HEK293 (cell line): ENCODE measurements at regions not wholly inside any gene's neighbourhood (a gene's known extent, or its start where the extent isn't known, plus 50 kb on each side); places are given as distances from the start of the nearest gene placed in this dataset.

Experiments used
- CTCF ChIA-PET: fragments of 350-600 bp; formaldehyde crosslinking; extraction: SDS; loops from one replicate; lab custom pipeline; 2021; ENCODE audit warnings: antibody characterized with exemption; lab: Yijun Ruan, JAX
- POLR2A ChIA-PET: fragments of 300-600 bp; formaldehyde crosslinking; extraction: SDS; loops from one replicate; lab custom pipeline; 2020; ENCODE audit warnings: antibody characterized with exemption, inconsistent platforms; lab: Yijun Ruan, JAX
- H3K27ac ChIP-seq: fragments of 200-500 bp; sonication (Bioruptor generic); 2 replicates; pipeline ENCODE4 v1.5.1; 2014; ENCODE audit warnings: low read depth, low read length, control low read depth, inconsistent platforms; ENCODE audit errors: extremely low read depth
- H3K36me3 ChIP-seq, 2 experiments: fragments of 200-500 bp in 1 of 2; sonication (Bioruptor generic) in 1 of 2; 1 replicate in 1 of 2; 2 replicates in 1 of 2; pipeline ENCODE4 v1.5.1; 2014 to 2017; ENCODE audit warnings: inconsistent platforms in 2 of 2, low read length in 2 of 2; ENCODE audit not compliant: control insufficient read depth in 2 of 2, insufficient read depth in 1 of 2
- H3K4me1 ChIP-seq: fragments of 200-500 bp; sonication (Bioruptor generic); 2 replicates; pipeline ENCODE4 v1.5.1; 2014; ENCODE audit warnings: mild to moderate bottlenecking, low read length, inconsistent platforms; ENCODE audit not compliant: control insufficient read depth, insufficient read depth
- H3K4me3 ChIP-seq: 2 replicates; pipeline ENCODE4 v1.5.1; 2011; ENCODE audit warnings: low read depth, mild to moderate bottlenecking, control low read depth, low read length, moderate library complexity
- H3K9me3 ChIP-seq: fragments of 200-500 bp; sonication (Bioruptor generic); 2 replicates; pipeline ENCODE4 v1.5.1; 2014; ENCODE audit warnings: low read depth, low read length, inconsistent platforms; ENCODE audit not compliant: control insufficient read depth, insufficient read depth
- HIC1 ChIP-seq: fragments of 450-650 bp; formaldehyde crosslinking; IDR thresholded peaks from 2 replicates; pipeline ENCODE4 v1.5.1; 2016; ENCODE audit warnings: missing biosample characterization, missing genetic modification characterization
- HOXA7 ChIP-seq: sonication (generic); formaldehyde crosslinking; IDR thresholded peaks from 2 replicates; pipeline ENCODE4 v1.8.1; 2022; ENCODE audit warnings: missing genetic modification reagents, borderline replicate concordance
- IKZF3 ChIP-seq: fragments of 450-650 bp; IDR thresholded peaks from 2 replicates; pipeline ENCODE4 v1.5.0; 2018; ENCODE audit warnings: missing biosample characterization, mild to moderate bottlenecking, missing genetic modification characterization, moderate library complexity
- KLF7 ChIP-seq: fragments of 450-650 bp; formaldehyde crosslinking; IDR thresholded peaks from 2 replicates; pipeline ENCODE4 v1.5.1; 2016; ENCODE audit warnings: missing biosample characterization, missing genetic modification characterization, borderline replicate concordance
- SETDB1 ChIP-seq: IDR thresholded peaks from one replicate; pipeline ENCODE4 v1.6.1; 2017; ENCODE audit warnings: mild to moderate bottlenecking, low read length, moderate library complexity, mixed read lengths; ENCODE audit not compliant: insufficient read length
- SP3 ChIP-seq: fragments of 450-650 bp; formaldehyde crosslinking; IDR thresholded peaks from 2 replicates; pipeline ENCODE4 v1.5.1; 2016; ENCODE audit warnings: missing biosample characterization, missing genetic modification characterization
- SP7 ChIP-seq: fragments of 450-650 bp; formaldehyde crosslinking; IDR thresholded peaks from 2 replicates; pipeline ENCODE4 v1.5.1; 2016; ENCODE audit warnings: missing biosample characterization, missing genetic modification characterization
- ZBTB49 ChIP-seq: fragments of 450-650 bp; formaldehyde crosslinking; IDR thresholded peaks from 2 replicates; pipeline ENCODE4 v1.5.1; 2016; ENCODE audit warnings: missing biosample characterization, missing genetic modification characterization, low read depth
- ZBTB7A ChIP-seq: fragments of 450-650 bp; formaldehyde crosslinking; IDR thresholded peaks from 2 replicates; pipeline ENCODE4 v1.5.1; 2016; ENCODE audit warnings: low read depth, missing biosample characterization, missing genetic modification characterization
- ZBTB8A ChIP-seq: fragments of 450-650 bp; formaldehyde crosslinking; IDR thresholded peaks from 2 replicates; pipeline ENCODE4 v1.5.1; 2016; ENCODE audit warnings: missing biosample characterization, missing genetic modification characterization
- ZFP3 ChIP-seq: fragments of 450-650 bp; formaldehyde crosslinking; IDR thresholded peaks from 2 replicates; pipeline ENCODE4 v1.5.1; 2016; ENCODE audit warnings: low read depth, missing biosample characterization, missing genetic modification characterization
- ZNF184 ChIP-seq: fragments of 450-650 bp; IDR thresholded peaks from 2 replicates; pipeline ENCODE4 v1.5.1; 2018; ENCODE audit warnings: missing biosample characterization, mild to moderate bottlenecking, missing genetic modification characterization
- ZNF274 ChIP-seq, 2 experiments: fragments of 200-500 bp in 1 of 2; fragments of 450-650 bp in 1 of 2; sonication (Bioruptor generic) in 1 of 2; formaldehyde crosslinking in 1 of 2; IDR thresholded peaks; 2 replicates each; pipeline versions ENCODE4 v1.5.1 to v1.6.1; 2014 to 2016; ENCODE audit warnings: borderline replicate concordance in 1 of 2, inconsistent platforms in 1 of 2, low read length in 1 of 2, missing biosample characterization in 1 of 2, missing genetic modification characterization in 1 of 2
- ZNF311 ChIP-seq: fragments of 450-650 bp; formaldehyde crosslinking; IDR thresholded peaks from 2 replicates; pipeline ENCODE4 v1.5.1; 2017; ENCODE audit warnings: missing biosample characterization, missing genetic modification characterization, borderline replicate concordance
- ZNF350 ChIP-seq: fragments of 450-650 bp; formaldehyde crosslinking; IDR thresholded peaks from 2 replicates; pipeline ENCODE4 v1.5.0; 2017; ENCODE audit warnings: missing biosample characterization, mild to moderate bottlenecking, missing genetic modification characterization
- ZNF514 ChIP-seq: fragments of 450-650 bp; formaldehyde crosslinking; IDR thresholded peaks from 2 replicates; pipeline ENCODE4 v1.5.1; 2016; ENCODE audit warnings: missing biosample characterization, missing genetic modification characterization
- ZNF544 ChIP-seq: fragments of 450-650 bp; formaldehyde crosslinking; IDR thresholded peaks from 2 replicates; pipeline ENCODE4 v1.5.0; 2017; ENCODE audit warnings: missing biosample characterization, missing genetic modification characterization
- ZNF626 ChIP-seq: fragments of 450-650 bp; sonication (Bioruptor Pico); formaldehyde crosslinking; IDR thresholded peaks from 2 replicates; pipeline ENCODE4 v1.5.1; 2018; ENCODE audit warnings: missing biosample characterization, missing genetic modification characterization, inconsistent platforms
- ZNF654 ChIP-seq: fragments of 450-650 bp; formaldehyde crosslinking; IDR thresholded peaks from 2 replicates; pipeline ENCODE4 v1.5.1; 2016; ENCODE audit warnings: low read depth, missing biosample characterization, missing genetic modification characterization
- ZNF677 ChIP-seq: fragments of 450-650 bp; IDR thresholded peaks from 2 replicates; pipeline ENCODE4 v1.5.0; 2018; ENCODE audit warnings: missing biosample characterization, mild to moderate bottlenecking, missing genetic modification characterization, moderate library complexity
- ZNF747 ChIP-seq: fragments of 450-650 bp; formaldehyde crosslinking; IDR thresholded peaks from 2 replicates; pipeline ENCODE4 v1.5.1; 2016; ENCODE audit warnings: missing biosample characterization, missing genetic modification characterization
- ZNF768 ChIP-seq: fragments of 450-650 bp; formaldehyde crosslinking; IDR thresholded peaks from 2 replicates; pipeline ENCODE4 v1.5.1; 2018; ENCODE audit warnings: missing biosample characterization, mild to moderate bottlenecking, missing genetic modification characterization
- ZSCAN23 ChIP-seq: fragments of 450-650 bp; formaldehyde crosslinking; IDR thresholded peaks from 2 replicates; pipeline ENCODE4 v1.5.1; 2016; ENCODE audit warnings: missing biosample characterization, missing genetic modification characterization
- ZXDB ChIP-seq: fragments of 450-650 bp; formaldehyde crosslinking; IDR thresholded peaks from 2 replicates; pipeline ENCODE4 v1.5.1; 2016; ENCODE audit warnings: missing biosample characterization, missing genetic modification characterization

DNA sequence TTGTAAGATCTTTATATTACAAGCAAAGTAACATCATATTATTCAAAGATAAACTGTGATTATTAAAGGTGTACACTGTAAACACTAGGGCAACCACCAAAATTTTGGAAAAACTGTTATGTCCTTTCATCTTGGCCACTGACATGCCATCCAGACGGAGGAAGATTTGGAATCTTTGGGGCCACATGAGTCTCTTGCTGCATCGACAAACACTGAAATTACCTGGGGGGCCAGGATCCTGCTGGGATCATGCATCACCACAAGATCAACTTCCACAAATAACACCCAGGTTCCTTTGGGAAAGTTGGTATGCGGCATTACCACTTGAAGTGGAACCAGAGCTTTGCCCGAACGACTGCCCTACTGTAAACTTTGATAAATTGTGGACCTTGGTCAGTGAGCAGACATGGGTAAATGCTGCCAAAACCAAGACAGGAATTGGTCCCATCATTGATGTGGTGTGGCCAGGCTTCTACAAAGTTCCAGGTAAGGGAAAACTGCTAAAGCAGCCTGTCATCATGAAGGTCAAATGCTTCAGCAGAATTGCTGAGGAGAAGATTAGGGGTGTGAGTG, 110.6 kb upstream of the UXS1 start:
- Histone ChIP-seq H3K9me3 (no peaks in the 10 kb centered on the region), H3K4me3 (no peak overlapping the region), H3K4me1 (no peaks in the 10 kb centered on the region), H3K36me3 (no peaks in the 10 kb centered on the region), H3K27ac (no peak overlapping the region)
- ChIA-PET CTCF (no interaction called here), POLR2A (no interaction called here)
- no peak for TF ChIP-seq SP7 (tag by site-specific recombination)
- TF ChIP-seq ZNF311 (tag by site-specific recombination), result no peak
- no peak for TF ChIP-seq ZFP3 (tag by site-specific recombination)
- TF ChIP-seq ZNF626 (tag by site-specific recombination), result no peak
- no peak for TF ChIP-seq ZNF350 (tag by site-specific recombination)
- TF ChIP-seq ZBTB8A (tag by site-specific recombination), result no peak
- no peak for TF ChIP-seq ZXDB (tag by site-specific recombination)
- TF ChIP-seq ZNF654 (tag by site-specific recombination), result no peak
- TF ChIP-seq ZNF544 (tag by site-specific recombination), result no peak
- no peak for TF ChIP-seq ZNF184 (tag by site-specific recombination)
- TF ChIP-seq ZBTB49 (tag by site-specific recombination), result no peak

DNA sequence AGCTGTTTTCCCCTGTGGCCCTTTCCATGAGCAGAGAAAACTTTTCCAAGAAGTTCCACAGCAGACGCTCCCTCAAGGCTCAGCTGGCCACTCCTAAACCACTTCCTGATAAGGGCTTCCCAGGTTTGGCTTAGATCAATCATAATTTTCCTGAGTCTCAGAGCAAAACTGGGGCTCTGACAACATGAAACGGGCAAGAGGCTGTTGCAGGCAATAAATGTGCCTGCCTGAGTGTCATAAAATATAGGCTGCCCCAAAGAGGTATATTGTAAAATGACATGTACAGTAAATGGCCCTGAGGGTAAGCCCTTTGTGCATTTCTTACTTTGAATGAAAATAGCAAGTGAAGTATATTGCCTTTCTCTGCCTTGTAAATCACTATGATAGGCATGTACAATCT, 105.6 kb upstream of the UXS1 start:
- Histone ChIP-seq H3K4me1 (no peaks in the 10 kb centered on the region), H3K36me3 (no peaks in the 10 kb centered on the region), H3K27ac (no peak overlapping the region), H3K4me3 (no peak overlapping the region), H3K9me3 (no peaks in the 10 kb centered on the region)
- ChIA-PET POLR2A (no interaction called here), CTCF (no interaction called here)
- TF ChIP-seq ZNF677 (tag by site-specific recombination) (no peak), IKZF3 (tag by site-specific recombination) (no peak), HIC1 (no peak), KLF7 (tag by site-specific recombination) (no peak), SETDB1 (no peak), ZBTB8A (tag by site-specific recombination) (no peak), ZSCAN23 (tag by site-specific recombination) (no peak), SP3 (tag by site-specific recombination) (no peak), ZNF768 (no peak), ZNF274 (IDR thresholded peaks at IDR 0.05; ENCODE audit: low read length) (no peak), ZNF274 (tag by site-specific recombination; IDR thresholded peaks at IDR 0.05; ENCODE audit: borderline replicate concordance) (no peak), ZBTB7A (no peak), HOXA7 (CRISPR knock-in tag) (no peak), ZNF514 (no peak), ZNF747 (tag by site-specific recombination) (no peak)
